ENCODE measurements at regions not wholly inside any gene's neighbourhood (a gene's known extent, or its start where the extent isn't known, plus 50 kb on each side); places are given as distances from the start of the nearest gene placed in this dataset.

DNA sequence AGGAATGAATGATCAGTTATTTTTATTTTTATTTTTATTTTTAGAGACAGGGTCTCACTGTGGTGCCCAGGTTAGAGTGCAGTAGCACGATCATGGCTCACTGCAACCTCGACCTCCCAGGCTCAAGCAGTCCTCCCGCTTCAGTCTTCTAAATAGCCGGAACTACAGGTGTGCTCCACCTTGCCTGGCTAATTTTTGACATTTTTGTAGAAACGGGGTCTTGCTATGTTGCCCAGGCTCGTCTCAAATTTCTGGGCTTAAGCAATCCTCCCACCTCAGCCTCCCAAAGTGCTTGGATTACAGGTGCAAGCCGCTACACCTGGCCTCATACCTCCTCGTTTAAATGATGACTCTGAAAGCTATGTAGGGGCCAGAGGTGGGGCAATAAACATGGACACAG, 706.0 kb downstream of the MED13L start:
- DNase-seq: no peak

DNA sequence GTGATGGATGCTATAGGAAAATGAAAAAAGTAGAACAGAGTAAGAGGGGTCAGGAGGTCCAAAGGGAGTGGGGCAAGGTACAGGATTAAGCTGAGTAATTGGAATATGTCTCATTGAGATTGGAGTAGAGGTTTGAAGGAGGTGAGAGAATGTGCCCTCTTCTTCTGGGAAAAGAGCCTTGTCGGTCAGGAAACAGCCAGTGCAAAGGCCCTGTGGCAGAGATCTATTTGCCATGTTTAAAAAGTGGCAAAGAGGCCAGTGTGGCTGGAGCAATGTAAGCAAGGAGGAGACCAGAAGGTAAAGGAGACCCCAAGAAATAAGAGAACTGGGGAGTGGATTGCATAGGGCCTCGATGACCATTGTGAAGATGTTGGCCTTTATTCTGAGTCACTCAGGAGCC, 706.5 kb downstream of the MED13L start:
- no peak for DNase-seq

DNA sequence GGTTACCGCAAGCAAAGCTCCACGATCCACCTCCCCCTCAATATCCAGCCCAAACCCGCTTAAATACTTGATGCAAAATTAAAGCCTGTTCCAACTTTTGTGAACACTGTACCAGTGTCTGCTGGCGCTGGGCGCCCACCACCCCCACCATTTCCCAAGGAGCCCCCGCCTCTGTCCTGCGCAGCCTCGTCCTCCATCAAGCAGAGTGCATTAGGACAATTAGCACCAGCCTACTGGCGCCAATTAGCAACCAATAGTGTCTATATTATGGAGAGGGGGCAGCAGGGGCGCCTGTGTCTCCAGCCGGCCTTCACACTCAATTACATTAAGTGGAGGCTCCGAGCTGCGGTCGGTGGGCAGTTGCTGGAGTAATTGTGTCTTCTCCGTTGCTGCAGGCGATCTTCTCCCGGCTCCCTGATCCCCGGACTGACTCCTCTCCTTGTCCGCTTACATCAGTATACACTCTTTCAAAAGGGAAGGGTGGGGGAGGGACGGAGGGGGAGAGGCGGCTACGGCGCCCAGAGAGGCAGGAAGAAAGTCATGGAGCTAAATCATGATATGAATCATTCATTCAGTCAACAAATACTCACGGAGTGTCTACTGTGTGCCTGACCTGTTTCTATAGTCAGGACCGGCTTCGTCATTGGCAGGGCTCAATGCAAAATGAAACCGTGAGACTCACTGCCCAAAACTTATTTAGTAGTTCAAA, 707.3 kb downstream of the MED13L start:
- DNase-seq: peak; percentile 15

DNA sequence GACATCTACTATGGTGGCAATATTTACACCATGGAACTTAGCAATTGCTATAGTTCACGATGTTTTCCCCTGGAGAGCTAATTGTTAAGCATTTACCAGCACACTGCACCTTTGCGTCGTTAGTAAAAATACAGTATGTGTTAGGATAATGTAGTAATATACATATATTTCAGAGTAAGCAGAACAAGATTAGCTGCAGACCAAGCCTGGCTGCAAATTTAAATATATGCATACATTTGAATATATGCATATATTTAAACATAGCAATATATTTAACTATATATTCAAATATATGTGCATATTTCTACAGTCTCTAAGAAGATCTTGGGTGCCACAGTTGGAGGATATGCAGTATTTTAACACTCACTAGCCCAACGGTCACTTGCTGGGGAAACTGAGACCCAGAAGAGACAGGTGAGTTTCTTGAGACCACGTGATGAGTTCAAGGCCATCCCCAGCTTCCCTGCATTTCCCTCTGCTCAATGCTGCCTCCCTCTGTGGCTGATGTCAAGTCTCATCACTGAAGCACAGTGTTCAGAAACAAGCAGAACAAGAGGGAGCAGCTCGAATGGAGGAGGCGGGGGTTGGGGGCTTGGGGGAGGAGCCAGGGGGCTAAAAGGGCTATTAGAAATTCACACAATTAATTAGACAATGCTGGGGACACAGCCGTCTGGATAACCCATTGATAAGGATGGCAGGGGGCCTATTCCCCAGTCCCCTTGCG, 708.0 kb downstream of the MED13L start:
- DNase-seq: no peak

DNA sequence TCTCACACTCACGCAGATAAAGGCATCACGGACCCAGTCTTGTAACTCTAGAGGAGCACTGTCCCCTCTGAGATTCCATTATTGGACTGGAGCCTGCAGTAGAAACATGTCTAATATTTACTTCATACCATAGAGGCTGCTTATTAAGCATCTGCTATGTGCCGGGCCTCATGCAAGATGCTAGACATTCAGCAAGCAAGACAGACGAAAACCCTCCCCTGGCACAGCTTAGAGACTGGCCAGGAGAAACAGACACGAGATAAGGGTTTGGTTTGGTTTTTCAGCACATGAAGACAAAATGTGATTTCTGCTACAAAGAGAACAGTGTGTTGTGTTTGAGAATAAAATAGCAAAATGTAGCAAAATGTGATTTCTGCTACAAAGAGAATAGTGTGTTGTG, 719.2 kb downstream of the MED13L start:
- DNase-seq: no peak

DNA sequence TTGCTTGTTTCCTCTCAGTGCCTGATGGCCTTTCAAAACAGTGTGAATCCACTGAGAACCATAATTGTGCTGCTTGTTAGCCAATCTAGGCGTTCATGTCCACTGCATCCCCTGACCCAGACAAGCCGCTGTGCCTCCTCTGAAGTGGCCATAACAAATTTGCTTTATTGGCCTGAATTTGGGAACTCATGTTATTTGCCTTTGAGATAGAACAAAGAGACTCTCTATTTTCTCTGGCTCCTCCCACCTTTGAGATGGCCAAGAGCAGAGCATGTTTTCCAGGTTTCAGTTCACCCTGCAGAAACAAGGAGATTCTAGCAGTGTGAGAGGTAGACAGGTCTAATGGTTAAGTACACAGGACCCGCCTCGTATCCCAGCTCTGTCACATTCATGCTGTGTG, 723.9 kb downstream of the MED13L start:
- DNase-seq: no peak

DNA sequence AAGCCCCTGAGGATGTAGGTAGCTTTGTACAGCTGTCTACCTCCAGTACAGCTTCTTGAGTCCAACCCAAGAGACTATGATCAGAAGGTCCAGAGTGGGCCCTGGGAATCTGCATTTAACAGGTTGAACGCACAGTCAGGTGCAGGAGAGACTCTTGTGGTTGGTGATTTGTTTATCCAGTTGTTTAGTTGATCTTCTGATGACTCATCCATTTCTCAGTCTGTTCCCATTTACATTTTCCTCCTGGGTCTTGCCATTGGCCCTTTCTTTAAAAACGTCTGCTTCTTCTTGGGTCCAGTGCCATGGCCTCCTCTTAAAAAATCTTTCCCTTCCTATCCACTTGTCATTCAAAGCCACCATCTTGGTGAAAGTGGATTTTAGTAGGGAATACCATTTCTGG, 734.2 kb downstream of the MED13L start:
- no peak for DNase-seq

DNA sequence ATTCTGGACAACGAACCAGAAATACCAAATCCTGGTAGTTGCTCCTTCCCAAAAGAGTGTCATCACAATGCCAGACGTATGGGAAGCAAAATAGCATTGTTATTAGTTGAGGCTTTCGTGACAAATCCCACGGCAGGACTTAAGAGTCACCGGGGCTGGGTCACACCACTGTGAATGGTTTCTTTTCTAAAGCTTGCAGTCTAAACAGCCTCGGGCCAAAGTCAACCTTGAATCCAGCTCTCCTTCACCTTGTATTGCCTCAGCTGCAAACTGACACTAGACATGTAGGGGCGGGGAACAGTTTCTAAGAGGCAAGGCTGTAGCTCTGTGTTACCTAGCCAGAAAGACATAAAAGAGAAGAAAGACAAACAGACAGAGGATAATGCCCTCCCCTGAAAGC, 734.8 kb downstream of the MED13L start:
- no peak for DNase-seq

DNA sequence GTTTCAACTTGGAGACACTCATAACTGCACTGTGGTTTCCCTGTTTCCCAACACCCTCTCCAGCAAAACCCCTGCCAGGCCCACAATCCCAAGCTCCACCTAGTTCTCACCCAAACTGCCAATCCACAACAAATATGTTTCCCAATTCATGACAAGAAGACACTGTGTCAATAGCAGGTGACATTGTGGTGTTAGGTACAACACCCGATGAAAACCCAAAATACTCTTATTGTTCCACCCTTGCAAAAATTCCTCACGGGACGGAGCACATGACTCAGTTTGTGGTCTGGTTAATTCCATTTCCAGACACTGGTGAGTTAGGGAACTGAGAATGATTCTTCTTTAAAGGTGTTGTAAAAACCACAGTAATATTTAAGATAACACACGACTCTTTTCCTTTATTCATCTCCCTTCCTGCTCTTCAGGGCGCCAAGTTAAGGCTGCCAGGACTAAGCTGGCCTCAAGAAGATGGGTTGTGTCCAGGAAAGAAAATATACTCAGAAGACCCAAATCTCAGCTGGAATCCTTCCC, 735.5 kb downstream of the MED13L start:
- peak; percentile 21 for DNase-seq

DNA sequence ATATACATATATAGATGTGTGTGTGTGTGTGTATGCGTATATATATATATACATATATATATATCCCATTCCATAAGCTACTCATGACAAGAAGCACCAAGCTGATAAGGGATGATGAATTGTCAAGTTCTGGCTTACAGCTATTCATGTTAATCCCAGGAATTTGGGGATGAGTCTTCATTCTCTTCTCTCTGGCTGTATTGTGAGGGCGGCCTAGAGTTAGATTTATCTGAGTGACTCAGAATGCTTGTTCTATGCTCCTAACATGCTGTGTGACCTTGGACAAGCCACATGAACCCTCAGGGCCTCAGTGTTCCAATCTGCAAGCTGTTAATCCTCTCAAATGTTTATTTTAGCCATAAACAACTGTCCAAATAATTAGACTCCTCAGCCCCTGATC, 749.0 kb downstream of the MED13L start:
- DNase-seq: peak; percentile 57

DNA sequence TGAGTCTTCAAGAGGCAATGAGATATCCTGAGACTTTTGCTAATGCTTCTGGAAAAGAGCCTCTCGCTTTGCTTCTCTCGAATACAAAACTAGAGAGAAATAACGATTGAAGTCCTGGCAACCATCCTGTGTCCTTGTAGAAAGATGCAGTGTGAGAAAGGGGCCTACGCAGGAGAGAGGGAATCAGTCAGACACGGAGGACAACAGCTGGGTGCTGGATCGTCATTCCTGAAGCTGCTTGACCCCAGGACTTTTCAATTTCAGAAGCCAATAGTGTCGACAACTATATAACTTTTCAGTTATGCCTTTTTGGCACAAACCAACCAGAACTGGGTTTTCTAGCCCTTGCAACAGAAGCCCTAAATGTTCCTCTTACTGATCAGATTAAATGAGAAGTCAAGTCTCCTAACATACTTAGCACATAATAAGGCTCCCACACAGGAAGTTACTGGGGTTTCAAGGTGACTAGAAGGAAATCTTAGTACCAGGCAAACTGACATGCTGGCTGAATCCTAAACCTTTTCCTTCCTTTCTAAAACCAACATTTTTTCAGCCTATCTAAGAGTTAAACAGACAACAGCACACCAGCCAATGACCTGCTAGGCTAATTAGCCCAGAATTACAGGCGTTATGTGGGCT, 755.6 kb downstream of the MED13L start:
- no peak for DNase-seq

DNA sequence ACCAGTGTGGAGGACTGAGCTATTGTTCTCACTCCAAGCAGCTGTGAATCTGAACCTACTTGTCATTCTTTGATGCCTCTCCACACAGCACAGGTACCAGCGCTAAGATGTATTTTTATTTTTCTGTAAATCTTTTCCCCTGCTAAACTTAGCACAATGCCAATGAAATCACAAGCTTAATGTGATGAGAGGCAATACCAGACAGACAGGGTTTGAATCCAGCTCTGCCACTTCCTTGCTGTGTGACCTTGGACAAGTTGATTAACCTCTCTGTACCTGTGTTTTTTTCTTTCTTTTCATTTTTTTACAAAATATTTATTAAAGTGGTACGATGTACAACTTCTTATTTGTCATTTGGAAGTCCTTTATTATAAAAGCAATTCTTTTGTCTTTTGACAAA, 757.6 kb downstream of the MED13L start:
- DNase-seq: no peak

DNA sequence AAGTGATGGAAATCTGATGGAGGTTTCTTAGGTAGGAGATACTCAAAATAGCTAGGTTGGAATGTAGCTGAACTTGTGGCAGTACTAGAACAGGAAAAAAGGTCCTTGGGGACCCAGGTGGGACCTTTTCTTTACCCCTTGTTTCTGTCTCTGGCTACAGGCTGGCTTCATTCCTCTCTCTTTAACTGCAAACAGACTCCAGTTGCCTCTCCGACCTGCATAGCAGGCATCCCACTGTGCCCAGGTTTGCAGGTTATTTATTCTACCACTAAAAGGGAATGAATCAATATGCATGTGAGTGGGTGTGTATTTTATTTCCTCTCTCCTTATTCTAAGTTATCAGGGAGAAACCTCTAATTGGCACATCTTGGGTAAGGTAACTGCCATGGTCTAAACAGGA, 758.1 kb downstream of the MED13L start:
- DNase-seq: no peak

DNA sequence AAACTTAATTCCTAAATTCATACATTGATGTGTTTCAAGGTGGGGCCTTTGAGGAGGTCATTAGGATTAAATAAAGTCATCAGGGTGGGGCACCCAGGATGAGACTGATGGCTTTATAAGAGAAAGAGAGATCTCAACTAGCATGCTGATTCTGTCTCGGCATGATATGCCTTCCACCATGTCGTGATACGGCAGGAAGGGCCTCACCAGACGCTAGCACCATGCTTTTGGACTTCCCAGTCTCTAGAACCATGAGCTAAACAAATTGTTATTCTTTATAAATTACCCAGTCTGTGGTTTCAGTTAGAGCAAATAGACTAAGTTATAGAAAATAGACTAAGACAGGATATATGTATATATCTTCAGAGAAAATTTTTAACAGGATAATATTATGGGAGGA, 759.6 kb downstream of the MED13L start:
- DNase-seq: no peak

DNA sequence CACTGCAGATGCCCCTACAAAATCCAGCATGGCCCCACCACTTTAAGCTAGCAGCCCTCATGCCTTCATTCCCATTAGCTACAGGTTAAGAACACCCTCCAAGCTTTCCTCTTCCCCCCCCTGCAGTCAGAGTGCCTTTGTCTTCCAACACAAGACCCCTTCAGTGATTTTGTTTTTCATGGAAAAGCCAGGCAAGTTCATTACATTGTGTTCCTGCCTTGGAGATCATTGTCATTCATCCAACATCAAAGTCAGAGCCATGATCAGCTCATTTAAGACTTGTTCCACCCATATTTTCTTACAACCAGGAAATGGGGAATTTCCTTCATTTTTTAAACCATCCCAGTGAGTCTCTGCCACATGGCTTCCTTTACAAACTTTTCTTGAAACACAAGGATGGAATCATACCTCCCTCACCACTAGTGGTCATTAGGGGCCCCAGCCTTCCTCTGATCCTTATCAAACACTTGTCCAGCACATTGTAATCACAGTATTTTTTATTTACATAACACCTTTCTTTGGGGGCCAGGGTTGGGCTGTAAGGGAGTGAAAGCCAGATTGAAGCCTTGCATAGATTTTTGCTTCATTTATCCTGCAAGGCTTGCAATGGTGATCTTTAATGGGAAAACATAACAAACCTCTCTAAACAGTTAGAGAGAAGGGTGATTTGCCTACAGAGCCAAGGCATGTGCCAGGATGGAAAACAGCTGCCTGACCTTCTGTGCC, 765.3 kb downstream of the MED13L start:
- no peak for DNase-seq

DNA sequence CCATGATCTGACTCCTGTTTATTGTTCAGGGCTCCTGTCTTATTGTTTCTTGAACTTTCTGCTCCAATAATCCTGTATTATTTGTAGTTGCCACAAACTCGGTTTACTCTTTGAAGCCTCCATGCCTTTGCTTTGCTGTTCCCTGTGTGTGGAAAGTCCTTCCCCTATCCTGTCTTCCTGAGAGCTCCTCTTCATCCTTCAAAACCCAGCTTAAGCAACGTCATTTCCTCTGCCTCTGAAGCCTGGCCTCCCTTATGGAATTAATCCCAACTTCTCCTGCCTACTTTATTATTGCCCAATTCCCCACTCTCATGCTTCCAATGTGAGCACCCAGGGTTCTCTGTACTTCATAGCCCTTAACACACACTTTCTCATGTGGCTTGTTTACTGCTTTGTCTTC, 766.2 kb downstream of the MED13L start:
- DNase-seq: no peak

DNA sequence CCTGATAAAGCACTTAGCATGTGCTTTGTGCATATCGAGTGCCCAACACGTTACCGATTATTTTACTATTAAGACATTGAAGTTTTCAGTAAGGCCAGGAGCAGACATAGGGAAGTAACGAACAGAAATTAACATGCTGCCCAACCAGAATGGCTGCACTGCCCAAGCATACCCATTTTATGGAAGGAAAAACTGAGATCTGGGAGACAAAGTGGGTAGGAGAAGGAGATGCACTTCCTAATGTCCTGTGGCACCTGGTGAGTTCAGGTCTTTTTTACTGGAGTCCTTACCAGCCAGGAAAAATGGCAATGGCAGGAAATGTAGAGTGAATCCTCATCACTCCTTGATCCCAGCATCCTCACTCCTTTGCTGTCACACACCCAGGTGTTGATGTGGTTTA, 768.5 kb downstream of the MED13L start:
- no peak for DNase-seq

DNA sequence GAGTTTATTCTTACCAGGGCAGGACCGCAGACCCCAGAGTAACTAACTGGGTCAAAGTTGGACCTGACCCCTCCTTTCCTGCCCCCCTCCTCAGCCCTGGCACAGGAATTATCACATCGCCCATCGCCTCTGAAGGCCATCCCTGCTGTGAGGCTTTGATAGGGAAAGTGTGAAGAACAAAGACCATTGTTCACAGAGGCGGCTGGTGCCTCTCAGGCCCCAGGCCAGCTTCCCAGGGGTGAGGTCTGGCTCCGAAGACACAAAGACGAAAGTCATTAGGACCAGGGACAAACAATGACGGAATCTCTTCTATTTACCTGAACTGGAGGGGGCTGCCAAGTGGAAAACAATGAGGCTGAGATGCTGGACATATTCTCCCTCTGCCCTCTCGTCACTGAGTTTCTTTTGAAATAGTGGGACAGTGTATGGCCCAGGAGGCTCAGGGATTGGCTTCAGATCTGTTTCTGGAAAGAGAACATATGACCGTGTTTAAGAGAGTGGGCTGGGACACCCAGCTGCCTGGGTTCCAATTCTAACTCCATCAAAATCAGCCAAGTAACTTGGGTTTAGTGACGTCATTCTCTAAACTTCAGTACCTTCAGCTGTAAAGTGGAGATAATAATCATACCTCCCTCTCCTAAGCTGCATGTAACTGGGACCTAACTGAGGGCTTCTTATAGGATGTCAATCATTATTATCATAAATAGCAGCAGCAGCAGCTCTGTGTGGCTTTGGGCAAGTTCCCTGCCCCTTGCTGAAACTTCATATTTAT, 769.4 kb downstream of the MED13L start:
- DNase-seq: no peak

DNA sequence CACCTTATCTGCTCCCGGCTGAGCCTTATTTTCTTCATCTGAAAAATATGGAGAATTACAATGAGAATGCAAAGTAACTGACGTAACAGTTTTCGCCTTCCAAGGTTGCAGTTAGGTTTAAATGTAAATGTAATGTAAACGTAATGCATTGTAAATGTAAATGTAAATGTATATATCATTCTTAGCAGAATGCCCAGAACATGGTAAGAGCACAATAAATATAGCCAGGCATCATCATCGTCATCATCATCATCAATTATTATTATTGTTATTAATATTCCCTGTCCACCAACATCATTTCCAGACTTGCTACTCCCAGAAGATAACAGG, 770.0 kb downstream of the MED13L start:
- no peak for DNase-seq

DNA sequence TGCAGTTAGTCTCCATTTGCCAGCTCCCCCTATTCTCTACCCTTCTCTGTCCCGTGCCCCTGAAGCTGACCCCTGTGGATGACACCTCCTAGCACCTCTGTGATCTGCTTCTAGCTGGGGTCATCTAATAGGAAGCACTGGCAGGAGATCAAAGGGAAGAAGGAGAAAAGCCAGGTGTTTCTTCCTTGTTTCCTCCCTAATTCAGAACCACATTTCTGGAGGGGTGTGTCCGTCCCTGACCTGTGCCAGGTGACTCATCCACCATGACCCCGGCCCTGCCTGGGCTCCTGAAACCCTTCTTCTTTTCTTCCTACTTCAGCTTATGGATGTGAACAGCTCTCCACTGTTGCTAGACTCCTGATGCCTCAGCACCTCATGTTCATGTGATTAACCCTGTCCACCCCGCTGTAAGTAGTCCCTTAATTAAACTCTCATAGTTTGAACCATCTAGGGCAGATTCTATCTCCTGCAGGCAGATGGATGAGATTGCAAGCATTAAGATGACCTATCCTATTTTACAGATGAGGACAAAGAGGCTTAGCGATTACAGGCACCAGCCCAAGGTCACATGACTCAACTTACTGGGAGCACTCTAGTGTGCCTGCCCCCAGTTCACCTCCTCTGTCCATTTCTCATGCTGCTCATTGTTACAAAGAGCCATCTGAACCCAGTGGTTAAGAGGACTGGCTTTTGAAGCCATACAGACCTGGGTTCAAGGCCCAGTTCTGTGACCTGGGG, 770.5 kb downstream of the MED13L start:
- DNase-seq: no peak

DNA sequence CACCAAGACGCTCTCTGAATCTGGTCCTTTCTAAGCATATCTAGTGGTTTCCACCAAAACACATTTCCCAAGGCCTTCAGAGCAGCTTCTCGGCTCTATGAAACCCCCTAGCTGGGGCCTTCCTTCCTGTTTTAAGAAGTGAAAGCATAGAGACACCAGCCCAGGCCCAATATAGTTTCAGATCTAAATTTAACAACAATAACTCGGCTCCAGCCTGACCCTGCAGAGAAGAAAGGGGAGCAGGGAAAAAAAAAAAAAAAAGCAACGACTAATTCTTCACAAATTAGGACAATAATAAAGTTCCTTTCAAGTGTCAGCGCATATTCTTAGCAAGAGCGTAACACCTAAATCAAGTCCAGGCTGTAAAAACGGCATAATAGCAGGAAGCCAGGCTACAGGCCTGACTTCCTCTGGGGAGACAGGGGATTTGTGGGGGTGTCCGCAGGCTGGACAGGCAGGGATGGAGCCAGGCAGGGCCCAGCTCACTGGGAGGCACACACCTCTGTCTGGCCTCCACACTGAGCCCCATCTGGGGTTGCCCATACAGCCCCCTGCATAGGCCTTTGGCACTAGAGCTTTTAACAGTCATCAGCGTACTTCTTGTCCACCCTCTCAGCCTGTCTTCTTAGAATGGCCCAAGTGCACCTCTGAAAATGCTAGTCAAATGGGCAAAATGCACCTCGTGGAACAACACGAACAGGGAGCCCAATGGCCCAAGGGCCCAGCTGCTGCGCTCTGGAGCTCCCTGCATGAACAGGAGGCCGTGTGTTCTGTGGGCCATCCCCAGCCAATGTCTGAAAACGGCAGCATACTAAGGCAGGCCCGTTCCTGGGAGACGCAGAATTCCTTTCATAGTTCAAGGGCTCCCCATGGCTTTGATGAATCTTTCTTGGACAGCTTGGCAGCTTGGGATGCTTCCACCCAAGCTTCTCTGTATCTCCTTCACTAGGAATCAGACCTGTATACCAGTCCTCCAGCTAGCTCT, 772.9 kb downstream of the MED13L start:
- no peak for DNase-seq
